ENCODE measurements at regions not wholly inside any gene's neighbourhood (a gene's known extent, or its start where the extent isn't known, plus 50 kb on each side); places are given as distances from the start of the nearest gene placed in this dataset.

GRCh38 chr6:125516644-125517043 lies 214.9 kb upstream of the HDDC2 start:
- TF ChIP-seq EZH2 (IDR thresholded peaks at IDR 0.05; ENCODE audit: borderline replicate concordance, low read length) (no peak), CTCF (conservative IDR thresholded peaks at IDR 0.05 in 1 of 2, IDR thresholded peaks at IDR 0.05 in 1 of 2; ENCODE audit: extremely low read depth in 1 of 2, insufficient read depth in 1 of 2, low read depth in 1 of 2, low read length in 2 of 2) (no peak)
